ENCODE measurements at regions not wholly inside any gene's neighbourhood (a gene's known extent, or its start where the extent isn't known, plus 50 kb on each side); places are given as distances from the start of the nearest gene placed in this dataset.

GRCh38 chr12:84165998-84166571 lies 746.5 kb downstream of the SLC6A15 start:
- no peak for ATAC-seq
- no peak for TF ChIP-seq ZC3H10 (CRISPR knock-in tag; IDR thresholded peaks at IDR 0.05)
- TF ChIP-seq ZFP3 (CRISPR knock-in tag; IDR thresholded peaks at IDR 0.05): no peak
- TF ChIP-seq PATZ1 (CRISPR knock-in tag; IDR thresholded peaks at IDR 0.05; ENCODE audit: borderline replicate concordance): no peak
- no peak for TF ChIP-seq ZNF8 (CRISPR knock-in tag; IDR thresholded peaks at IDR 0.05)
- no peak for TF ChIP-seq ZFP30 (CRISPR knock-in tag; IDR thresholded peaks at IDR 0.05)
- no peak for TF ChIP-seq ISL1 (CRISPR knock-in tag; IDR thresholded peaks at IDR 0.05)
- no peak for TF ChIP-seq TSHZ2 (CRISPR knock-in tag; IDR thresholded peaks at IDR 0.05)
- no peak for TF ChIP-seq ZNF565 (CRISPR knock-in tag; conservative IDR thresholded peaks at IDR 0.05; ENCODE audit: low read depth)
- no peak for TF ChIP-seq ZNF70 (CRISPR knock-in tag; IDR thresholded peaks at IDR 0.05)
- no peak for TF ChIP-seq TCF4 (CRISPR knock-in tag; IDR thresholded peaks at IDR 0.05; ENCODE audit: borderline replicate concordance)

- ATAC-seq: no peak
- TF ChIP-seq ESRRG (CRISPR knock-in tag; IDR thresholded peaks at IDR 0.05) (no peak), CSRNP3 (CRISPR knock-in tag; IDR thresholded peaks at IDR 0.05) (no peak), TSHZ2 (CRISPR knock-in tag; IDR thresholded peaks at IDR 0.05) (no peak), TOX (CRISPR knock-in tag; IDR thresholded peaks at IDR 0.05; ENCODE audit: borderline replicate concordance) (no peak), GLIS3 (CRISPR knock-in tag; IDR thresholded peaks at IDR 0.05) (no peak), PATZ1 (CRISPR knock-in tag; IDR thresholded peaks at IDR 0.05; ENCODE audit: borderline replicate concordance) (no peak), POU6F1 (CRISPR knock-in tag; IDR thresholded peaks at IDR 0.05; ENCODE audit: borderline replicate concordance, low read depth) (no peak), OSR1 (CRISPR knock-in tag; IDR thresholded peaks at IDR 0.05) (no peak), ZNF70 (CRISPR knock-in tag; IDR thresholded peaks at IDR 0.05) (no peak), ZNF565 (CRISPR knock-in tag; conservative IDR thresholded peaks at IDR 0.05; ENCODE audit: low read depth) (no peak), ZFP3 (CRISPR knock-in tag; IDR thresholded peaks at IDR 0.05) (no peak), BACH2 (CRISPR knock-in tag; IDR thresholded peaks at IDR 0.05; ENCODE audit: borderline replicate concordance) (no peak), CREB5 (CRISPR knock-in tag; IDR thresholded peaks at IDR 0.05; ENCODE audit: low read depth) (no peak), SNAI2 (CRISPR knock-in tag; IDR thresholded peaks at IDR 0.05) (no peak), ZC3H10 (CRISPR knock-in tag; IDR thresholded peaks at IDR 0.05) (no peak), ISL1 (CRISPR knock-in tag; IDR thresholded peaks at IDR 0.05) (no peak), ZFP30 (CRISPR knock-in tag; IDR thresholded peaks at IDR 0.05) (no peak)
Measured at GRCh38 chr12:84161296-84161695, 751.3 kb downstream of the SLC6A15 start.

Measured in SK-N-SH treated with all-trans-retinoic acid at 6 μM for 48 hours (cell line).